ENCODE measurements at regions not wholly inside any gene's neighbourhood (a gene's known extent, or its start where the extent isn't known, plus 50 kb on each side); places are given as distances from the start of the nearest gene placed in this dataset.
A peak's percentile ranks its signal among the peaks of the same experiment; 100 is the strongest.

DNA sequence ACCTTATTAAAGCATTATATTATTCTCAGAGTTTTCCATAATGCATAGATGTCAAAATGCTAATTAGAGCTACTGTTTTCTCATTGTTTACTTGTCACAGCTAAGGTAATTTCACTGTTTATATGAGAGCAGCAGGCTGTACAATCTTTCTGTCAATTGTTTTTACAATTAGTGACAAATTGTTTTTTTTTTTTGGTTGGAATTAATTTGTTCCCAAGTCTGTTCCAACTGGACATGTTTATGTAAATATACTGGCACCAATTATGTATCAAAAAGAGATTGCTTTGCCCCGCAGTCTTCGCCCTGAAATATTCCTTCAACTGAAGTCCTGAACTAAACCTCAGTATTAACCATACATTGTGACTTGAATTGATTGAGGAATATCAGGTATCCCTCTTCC lies 72.3 kb upstream of the GRIA4 start:
- no TSS peak for BruUV-seq (replicated peaks)

DNA sequence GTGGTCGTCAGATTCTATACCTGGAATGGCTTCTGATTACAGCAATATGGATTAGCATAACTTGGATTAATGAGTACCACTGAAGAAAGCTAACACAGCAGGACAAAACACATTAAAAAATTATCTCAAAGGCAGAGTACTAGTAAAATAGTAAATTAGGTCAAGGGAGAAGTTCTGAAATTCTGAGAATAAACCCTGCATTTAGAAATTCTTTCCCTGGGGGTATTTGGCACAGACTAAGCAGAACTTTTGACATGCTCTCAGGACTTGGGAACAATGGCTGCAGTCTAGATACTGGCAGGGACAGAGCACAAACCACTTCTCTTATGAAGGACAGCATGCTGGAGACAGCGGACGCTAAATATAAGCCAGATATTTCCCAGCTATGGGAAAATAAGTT lies 85.6 kb upstream of the GRIA4 start:
- Histone ChIP-seq H2AFZ (ENCODE audit: low read length) (no peak overlapping the region), H3K79me2 (ENCODE audit: low read length) (no peaks in the 10 kb centered on the region), H3K4me2 (ENCODE audit: low read length) (no peak overlapping the region), H4K20me1 (ENCODE audit: low read length) (no peaks in the 10 kb centered on the region), H3K4me3 (ENCODE audit: low read length) (no peak overlapping the region), H3K4me1 (ENCODE audit: insufficient read depth, low read length) (no peaks in the 10 kb centered on the region), H3K9me3 (ENCODE audit: low read length) (no peaks in the 10 kb centered on the region), H3K36me3 (ENCODE audit: low read depth, low read length) (no peaks in the 10 kb centered on the region), H3F3A (ENCODE audit: low read length, unreplicated experiment) (no peaks in the 10 kb centered on the region), H3K9ac (ENCODE audit: low read length) (no peak overlapping the region), H3K27me3 (ENCODE audit: low read length) (no peaks in the 10 kb centered on the region), H3K9me2 (replicated peaks; ENCODE audit: low read length) (no peaks in the 10 kb centered on the region), H3K27ac (ENCODE audit: low read length) (no peak overlapping the region)
- TF ChIP-seq EZH2 (IDR thresholded peaks at IDR 0.05; ENCODE audit: low read length, unreplicated experiment) (no peak), EZH2phosphoT487 (IDR thresholded peaks at IDR 0.05; ENCODE audit: borderline replicate concordance, low read length) (no peak), CTCF (conservative IDR thresholded peaks at IDR 0.05; ENCODE audit: low read depth, low read length) (no peak)
- BruUV-seq (replicated peaks): no TSS peak
- ATAC-seq (peak; percentile 68), DNase-seq (peak; percentile 20)
- intact Hi-C loops (cut with micrococcal nuclease): no loop called here
- ChIA-PET POLR2A (ENCODE audit: unreplicated experiment) (no interaction called here), CTCF (no interaction called here)

More for the DNA sequence above, 72.3 kb upstream of the GRIA4 start:
- Histone ChIP-seq H3K27ac (ENCODE audit: low read length) (no peak overlapping the region), H3K79me2 (ENCODE audit: low read length) (no peaks in the 10 kb centered on the region), H3K4me2 (ENCODE audit: low read length) (no peak overlapping the region), H3K36me3 (ENCODE audit: low read depth, low read length) (no peaks in the 10 kb centered on the region), H3K27me3 (ENCODE audit: low read length) (no peaks in the 10 kb centered on the region), H3K4me3 (ENCODE audit: low read length) (no peak overlapping the region), H3F3A (ENCODE audit: low read length, unreplicated experiment) (no peaks in the 10 kb centered on the region), H3K9me2 (replicated peaks; ENCODE audit: low read length) (no peaks in the 10 kb centered on the region), H2AFZ (ENCODE audit: low read length) (no peak overlapping the region), H4K20me1 (ENCODE audit: low read length) (no peaks in the 10 kb centered on the region), H3K4me1 (ENCODE audit: insufficient read depth, low read length) (no peaks in the 10 kb centered on the region), H3K9me3 (ENCODE audit: low read length) (no peaks in the 10 kb centered on the region), H3K9ac (ENCODE audit: low read length) (no peak overlapping the region)
- ChIA-PET CTCF (no interaction called here), POLR2A (ENCODE audit: unreplicated experiment) (no interaction called here)
- intact Hi-C loops (cut with micrococcal nuclease): no loop called here
- TF ChIP-seq EZH2 (IDR thresholded peaks at IDR 0.05; ENCODE audit: low read length, unreplicated experiment) (no peak), EZH2phosphoT487 (IDR thresholded peaks at IDR 0.05; ENCODE audit: borderline replicate concordance, low read length) (no peak), CTCF (conservative IDR thresholded peaks at IDR 0.05; ENCODE audit: low read depth, low read length) (no peak)
- DNase-seq: no peak
- ATAC-seq: no peak

DNA sequence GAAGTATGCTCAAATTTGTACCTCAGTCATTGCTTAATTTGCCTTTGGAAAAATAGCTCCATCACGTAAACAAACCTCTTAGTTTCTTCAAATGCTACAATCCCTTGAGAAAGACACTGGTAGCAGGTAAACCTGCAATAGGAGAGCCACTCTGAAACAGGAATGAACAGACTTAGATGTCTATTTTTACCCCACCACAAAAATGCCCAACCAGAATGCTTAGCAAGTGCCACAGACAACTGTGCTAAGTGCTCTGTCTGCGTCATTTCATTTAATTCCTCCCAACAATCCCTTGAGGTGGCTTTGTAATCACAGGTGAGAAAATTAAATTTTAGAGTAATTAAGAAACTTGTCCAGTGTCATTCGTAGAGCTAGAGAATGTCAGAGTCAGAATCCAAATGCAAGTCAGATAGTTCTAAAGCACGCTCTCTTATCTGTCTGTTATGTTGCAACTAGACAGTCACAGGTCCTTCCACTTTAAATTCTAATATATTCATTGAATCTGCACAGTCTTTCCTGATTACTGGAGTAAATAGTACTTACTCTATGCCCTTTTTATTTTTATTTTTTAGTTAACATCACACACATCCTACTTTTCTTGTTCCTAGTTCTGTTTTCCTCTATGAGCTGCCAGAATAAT lies 89.0 kb upstream of the GRIA4 start:
- Histone ChIP-seq H4K20me1 (ENCODE audit: low read length) (no peaks in the 10 kb centered on the region), H3K4me1 (ENCODE audit: insufficient read depth, low read length) (no peaks in the 10 kb centered on the region), H3K9me3 (ENCODE audit: low read length) (no peaks in the 10 kb centered on the region), H3K27me3 (ENCODE audit: low read length) (no peaks in the 10 kb centered on the region), H3K36me3 (ENCODE audit: low read depth, low read length) (no peaks in the 10 kb centered on the region), H3K4me2 (ENCODE audit: low read length) (no peak overlapping the region), H2AFZ (ENCODE audit: low read length) (no peak overlapping the region), H3F3A (ENCODE audit: low read length, unreplicated experiment) (no peaks in the 10 kb centered on the region), H3K9me2 (replicated peaks; ENCODE audit: low read length) (no peaks in the 10 kb centered on the region), H3K4me3 (ENCODE audit: low read length) (no peak overlapping the region), H3K9ac (ENCODE audit: low read length) (no peak overlapping the region), H3K79me2 (ENCODE audit: low read length) (no peaks in the 10 kb centered on the region), H3K27ac (ENCODE audit: low read length) (no peak overlapping the region)
- POLR2A ChIA-PET (ENCODE audit: unreplicated experiment): no interaction called here
- no TSS peak for BruUV-seq (replicated peaks)
- DNase-seq (no peak), ATAC-seq (no peak)
- intact Hi-C loops (cut with micrococcal nuclease): no loop called here
- TF ChIP-seq EZH2 (IDR thresholded peaks at IDR 0.05; ENCODE audit: low read length, unreplicated experiment): no peak
- no peak for TF ChIP-seq CTCF (conservative IDR thresholded peaks at IDR 0.05; ENCODE audit: low read depth, low read length)
- CTCF ChIA-PET: no interaction called here

Measured in PC-3 (cell line).